GM18520 (cell line): ENCODE measurements at regions not wholly inside any gene's neighbourhood (a gene's known extent, or its start where the extent isn't known, plus 50 kb on each side); places are given as distances from the start of the nearest gene placed in this dataset.
"Not testable (repeated sequence)": the region's sequence is repeated elsewhere in the genome, so short reads cannot be mapped to it uniquely, and the experiment has no call there.

ENCODE experiments used
- ATAC-seq: cut with Tn5 transposase; IDR thresholded peaks from one replicate; pipeline ENCODE4 v1.9.1; 2021; ENCODE audit not compliant: unreplicated experiment

GRCh38 chr10:25851548-25851947 is 82.5 kb upstream of the MYO3A start:
- no peak for ATAC-seq

GRCh38 chr10:25852364-25852941 is 81.6 kb upstream of the MYO3A start:
- ATAC-seq, result no peak

- ATAC-seq, result no peak
These were observed 76.0 kb upstream of the MYO3A start for GRCh38 chr10:25858076-25858475.

- ATAC-seq, result no peak
These were observed 68.8 kb upstream of the MYO3A start for GRCh38 chr10:25865267-25865666.

- no peak for ATAC-seq
These were observed 66.7 kb upstream of the MYO3A start for GRCh38 chr10:25867321-25867720.

- no peak for ATAC-seq
These were observed 64.9 kb upstream of the MYO3A start for GRCh38 chr10:25869067-25869591.

- no peak for ATAC-seq
These were observed 64.4 kb upstream of the MYO3A start for GRCh38 chr10:25869609-25870008.

- ATAC-seq, result not testable (repeated sequence)
These were observed 59.6 kb upstream of the MYO3A start for GRCh38 chr10:25874402-25874801.

- peak; percentile 83 for ATAC-seq
These were observed 58.4 kb upstream of the MYO3A start for GRCh38 chr10:25875556-25876165.

- no peak for ATAC-seq
These were observed 56.7 kb upstream of the MYO3A start for GRCh38 chr10:25877296-25877695.
